H1 (cell line): ENCODE measurements at regions not wholly inside any gene's neighbourhood (a gene's known extent, or its start where the extent isn't known, plus 50 kb on each side); places are given as distances from the start of the nearest gene placed in this dataset.
A peak's percentile ranks its signal among the peaks of the same experiment; 100 is the strongest.

Experiments used
- CTCF ChIA-PET: fragments of 300-600 bp; sonication (Branson Sonifier 250); formaldehyde crosslinking; loops from one replicate; lab custom pipeline; 2021; ENCODE audit not compliant: partially characterized antibody; lab: Charles Lee
- POLR2A ChIA-PET: fragments of 300-600 bp; sonication (Branson Sonifier 250); formaldehyde crosslinking; loops from one replicate; lab custom pipeline; 2021; ENCODE audit warnings: inconsistent platforms; ENCODE audit not compliant: partially characterized antibody; lab: Charles Lee
- DNase-seq, 2 experiments: peaks; one replicate each; pipeline versions ENCODE4 v3.0.0 to v3.0.0-alpha.2; 2010 to 2022; ENCODE audit warnings: low spot score in 2 of 2, low read depth in 1 of 2, mixed read lengths in 1 of 2
- FAIRE-seq: peaks from 2 replicates; lab custom pipeline; 2011; peaks lifted over from hg19 to GRCh38; lab: Jason Lieb, UNC
- H2AFZ ChIP-seq: 2 replicates; pipeline ENCODE4 v1.8.1; 2012; ENCODE audit warnings: low read length, inconsistent platforms
- H2AK5ac ChIP-seq: 2 replicates; pipeline ENCODE4 v1.6.1; 2013; ENCODE audit warnings: low read depth, low read length
- H2BK120ac ChIP-seq: replicated peaks from 2 replicates; pipeline ENCODE3; 2013; ENCODE audit warnings: low read depth, low read length, inconsistent platforms
- H2BK12ac ChIP-seq: 2 replicates; pipeline ENCODE4 v1.6.1; 2013; ENCODE audit warnings: low read depth, low read length
- H2BK15ac ChIP-seq: 2 replicates; pipeline ENCODE4 v1.6.1; 2013; ENCODE audit warnings: low read length
- H2BK20ac ChIP-seq: 2 replicates; pipeline ENCODE4 v1.6.1; 2013; ENCODE audit warnings: low read length
- H2BK5ac ChIP-seq: 2 replicates; pipeline ENCODE4 v1.6.1; 2013; ENCODE audit warnings: low read depth, low read length
- H3K14ac ChIP-seq: 2 replicates; pipeline ENCODE4 v1.6.1; 2013; ENCODE audit warnings: inconsistent platforms; ENCODE audit not compliant: insufficient read length
- H3K18ac ChIP-seq: 2 replicates; pipeline ENCODE4 v1.6.1; 2013; ENCODE audit warnings: low read length; ENCODE audit errors: extremely low read depth
- H3K23ac ChIP-seq: 2 replicates; pipeline ENCODE4 v1.6.1; 2013; ENCODE audit warnings: inconsistent platforms; ENCODE audit not compliant: insufficient read length
- H3K23me2 ChIP-seq: 2 replicates; pipeline ENCODE4 v1.6.1; 2013; ENCODE audit warnings: low read depth, low read length
- H3K27ac ChIP-seq: 2 replicates; pipeline ENCODE4 v1.6.1; 2011; ENCODE audit warnings: low read depth, low read length, inconsistent platforms
- H3K27me3 ChIP-seq, 4 experiments: replicated peaks in 1 of 4; 1 replicate in 1 of 4; 2 replicates in 3 of 4; pipeline versions ENCODE4 v1.6.1 to v1.8.1; 2011 to 2013; ENCODE audit warnings: low read length in 3 of 4, mild to moderate bottlenecking in 3 of 4, inconsistent platforms in 2 of 4, mixed read lengths in 2 of 4, moderate library complexity in 1 of 4; ENCODE audit not compliant: control insufficient read depth in 3 of 4, insufficient read depth in 3 of 4; ENCODE audit errors: extremely low read depth in 1 of 4
- H3K36me3 ChIP-seq, 4 experiments: 2 replicates each; pipeline versions ENCODE4 v1.6.1 to v1.8.1; 2011 to 2013; ENCODE audit warnings: mild to moderate bottlenecking in 4 of 4, low read length in 3 of 4, moderate library complexity in 2 of 4, control low read depth in 1 of 4, inconsistent platforms in 1 of 4; ENCODE audit not compliant: insufficient read depth in 4 of 4, control insufficient read depth in 2 of 4
- H3K4ac ChIP-seq: replicated peaks from 2 replicates; pipeline ENCODE3; 2013; ENCODE audit warnings: low read length, low read depth, mixed read lengths, inconsistent platforms; ENCODE audit not compliant: insufficient read length
- H3K4me1 ChIP-seq, 4 experiments: replicated peaks in 1 of 4; 1 replicate in 1 of 4; 2 replicates in 3 of 4; pipeline versions ENCODE4 v1.6.1 to v1.8.1; 2011 to 2013; ENCODE audit warnings: low read length in 3 of 4, inconsistent platforms in 2 of 4, mixed read lengths in 1 of 4; ENCODE audit not compliant: insufficient read depth in 4 of 4, control insufficient read depth in 3 of 4
- H3K4me2 ChIP-seq, 2 experiments: 2 replicates each; pipeline versions ENCODE4 v1.6.1 to v1.8.1; 2011 to 2013; ENCODE audit warnings: low read depth in 2 of 2, low read length in 2 of 2, control low read depth in 1 of 2, inconsistent platforms in 1 of 2, mild to moderate bottlenecking in 1 of 2; ENCODE audit not compliant: insufficient read depth in 1 of 2
- H3K4me3 ChIP-seq, 4 experiments: fragments of 200-600, 300-600 bp in 1 of 4; sonication (generic), shearing (Covaris generic), sonication (Bioruptor Twin) in 1 of 4; 2 replicates each; pipeline versions ENCODE4 v1.5.1 to v1.8.1; 2011 to 2016; ENCODE audit warnings: low read length in 4 of 4, low read depth in 3 of 4, control low read depth in 2 of 4, inconsistent platforms in 2 of 4, mild to moderate bottlenecking in 2 of 4, mixed read lengths in 1 of 4, moderate library complexity in 1 of 4; ENCODE audit not compliant: insufficient read depth in 2 of 4; ENCODE audit errors: extremely low read depth in 1 of 4
- H3K56ac ChIP-seq: replicated peaks from 2 replicates; pipeline ENCODE3; 2013; ENCODE audit warnings: low read depth, mild to moderate bottlenecking, mixed read lengths, low read length, inconsistent platforms; ENCODE audit not compliant: insufficient read length
- H3K79me1 ChIP-seq: 2 replicates; pipeline ENCODE4 v1.6.1; 2013; ENCODE audit warnings: low read depth, low read length, control low read depth
- H3K79me2 ChIP-seq, 2 experiments: 2 replicates each; pipeline versions ENCODE4 v1.6.1 to v1.8.1; 2012 to 2013; ENCODE audit warnings: low read length in 2 of 2, mild to moderate bottlenecking in 2 of 2, inconsistent platforms in 1 of 2; ENCODE audit not compliant: insufficient read depth in 2 of 2, control insufficient read depth in 1 of 2
- H3K9ac ChIP-seq, 4 experiments: replicated peaks in 1 of 4; 1 replicate in 1 of 4; 2 replicates in 3 of 4; pipeline versions ENCODE4 v1.6.1 to v1.8.1; 2011 to 2013; ENCODE audit warnings: low read depth in 3 of 4, low read length in 3 of 4, control low read depth in 2 of 4, mild to moderate bottlenecking in 2 of 4, moderate library complexity in 2 of 4, inconsistent platforms in 1 of 4; ENCODE audit errors: extremely low read depth in 1 of 4
- H3K9me3 ChIP-seq, 2 experiments: 2 replicates each; pipeline versions ENCODE4 v1.6.1 to v1.8.1; 2012 to 2013; ENCODE audit warnings: mild to moderate bottlenecking in 2 of 2, moderate library complexity in 2 of 2, control low read depth in 1 of 2, inconsistent platforms in 1 of 2, low read depth in 1 of 2, low read length in 1 of 2, mixed read lengths in 1 of 2; ENCODE audit not compliant: insufficient read depth in 2 of 2
- H4K20me1 ChIP-seq, 2 experiments: replicated peaks in 1 of 2; 2 replicates each; pipeline versions ENCODE3 to v1.8.1; 2011 to 2013; ENCODE audit warnings: inconsistent platforms in 2 of 2, low read length in 2 of 2, mild to moderate bottlenecking in 1 of 2; ENCODE audit not compliant: insufficient read depth in 2 of 2, control insufficient read depth in 1 of 2
- H4K5ac ChIP-seq: 2 replicates; pipeline ENCODE4 v1.6.1; 2013; ENCODE audit warnings: low read length, low read depth, mixed read lengths, inconsistent platforms; ENCODE audit not compliant: insufficient read length
- H4K8ac ChIP-seq: 2 replicates; pipeline ENCODE4 v1.8.0; 2013; ENCODE audit warnings: mild to moderate bottlenecking, moderate library complexity, low read length, inconsistent platforms; ENCODE audit not compliant: insufficient read depth; ENCODE audit errors: extremely low read depth
- H4K91ac ChIP-seq: replicated peaks from 2 replicates; pipeline ENCODE3; 2013; ENCODE audit warnings: low read length, mixed read lengths, inconsistent platforms; ENCODE audit not compliant: insufficient read length
- POLR2A ChIP-seq, 2 experiments: IDR thresholded peaks; 1 replicate in 1 of 2; 2 replicates in 1 of 2; pipeline ENCODE4 v1.6.1; 2011; ENCODE audit warnings: low read depth in 2 of 2, low read length in 2 of 2, mild to moderate bottlenecking in 2 of 2; ENCODE audit errors: control extremely low read depth in 1 of 2
- TBP ChIP-seq: IDR thresholded peaks from 2 replicates; pipeline ENCODE4 v1.6.1; 2011; ENCODE audit warnings: low read depth, low read length, improper control_type of control experiment
- WGBS, 2 experiments: shearing (Covaris generic) in 1 of 2; methylation state at CpG; one replicate each; pipeline versions ENCODE4 v1.1.6 to v1.1.7; 2013 to 2015; ENCODE audit warnings: low lambda C conversion rate in 2 of 2, mixed read lengths in 2 of 2, inconsistent platforms in 1 of 2, low coverage in 1 of 2, missing lambda C conversion rate in 1 of 2; ENCODE audit not compliant: insufficient replicate concordance in 2 of 2, insufficient coverage in 1 of 2, insufficient read length in 1 of 2; ENCODE audit errors: extremely low coverage in 1 of 2, missing lambda C conversion rate in 1 of 2; 5-methylcytosine and 5-hydroxymethylcytosine counted together

DNA sequence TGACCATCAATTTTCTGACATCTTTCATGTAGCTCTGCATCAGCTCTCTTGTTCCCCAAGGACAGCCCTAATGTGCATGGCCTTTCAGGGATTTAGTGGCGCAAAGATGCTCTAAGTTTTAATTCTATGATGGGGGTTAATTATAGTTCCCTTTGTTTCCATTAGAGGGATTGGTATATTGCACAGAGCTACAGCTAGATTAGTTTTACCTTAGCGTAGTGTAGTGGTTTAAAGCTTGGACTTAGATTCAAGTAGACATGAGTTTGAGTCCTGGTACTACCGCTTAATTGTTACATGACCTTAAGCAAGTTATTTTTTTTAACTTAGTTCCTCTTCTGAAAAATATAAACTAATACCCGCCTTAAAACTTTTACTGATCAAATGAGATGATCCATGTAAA lies 247.8 kb upstream of the KRR1 start:
- Histone ChIP-seq H2BK20ac (no peak overlapping the region), H3K79me2 (no peaks in the 10 kb centered on the region), H3K36me3 (no peaks in the 10 kb centered on the region), H2BK120ac (no peak overlapping the region), H2AFZ (no peak overlapping the region), H3K9me3 (no peaks in the 10 kb centered on the region), H3K4me3 (no peak overlapping the region), H3K18ac (no peak overlapping the region), H2BK5ac (no peak overlapping the region), H2AK5ac (no peak overlapping the region), H4K5ac (no peak overlapping the region), H2BK12ac (no peak overlapping the region), H3K23me2 (no peaks in the 10 kb centered on the region; the same call in 1 of the 2 replicates), H3K56ac (no peak overlapping the region), H3K9ac (no peak overlapping the region), H4K8ac (no peak overlapping the region), H4K91ac (no peak overlapping the region), H4K20me1 (no peaks in the 10 kb centered on the region), H2BK15ac (no peak overlapping the region), H3K4me1 (peaks cover 0 to 4% (median 0%) of the 10 kb centered on the region in 4 experiments; a peak in 1 of 7 replicates), H3K23ac (no peak overlapping the region), H3K79me1 (no peaks in the 10 kb centered on the region), H3K4me2 (no peak overlapping the region), H3K4ac (no peak overlapping the region), H3K27ac (no peak overlapping the region), H3K27me3 (no peaks in the 10 kb centered on the region), H3K14ac (no peak overlapping the region)
- DNase-seq (no peak), FAIRE-seq (no peak)
- POLR2A ChIA-PET, result interaction anchor here (0.6 kb wide), 1 partner anchor 114 kb away, joined by 5 read pairs; no protein-coding TSS in a partner anchor
- WGBS, 2 experiments, result 80% methylated on average over 4 of the region's 4 CpGs; no CpG with 5 or more reads in 1 of the 2 experiments
- TF ChIP-seq TBP, result peak; percentile 78
- TF ChIP-seq POLR2A (IDR thresholded peaks at IDR 0.05; ENCODE audit: control extremely low read depth in 1 of 2, low read depth in 2 of 2, low read length in 2 of 2), result no peak
- CTCF ChIA-PET, result interaction anchor here (0.6 to 1.0 kb wide), 2 partner anchors 18 to 38 kb away, joined by 3 read pairs; no protein-coding TSS in a partner anchor
